BLaER1 treated with 17β-estradiol and CSF1 and Interleukin-3, amounts not matched to agents 10 nM and 100 nM (cell line): ENCODE measurements at regions not wholly inside any gene's neighbourhood (a gene's known extent, or its start where the extent isn't known, plus 50 kb on each side); places are given as distances from the start of the nearest gene placed in this dataset.

Experiments used
- H3K27ac ChIP-seq, 11 experiments: shearing (Covaris generic); formaldehyde crosslinking; 2 replicates each; pipeline ENCODE4 v1.8.1; 2022
- H3K27me3 ChIP-seq, 11 experiments: shearing (Covaris generic); formaldehyde crosslinking; 2 replicates each; pipeline ENCODE4 v1.8.1; 2022
- H3K36me3 ChIP-seq, 11 experiments: shearing (Covaris generic); formaldehyde crosslinking; 2 replicates each; pipeline ENCODE4 v1.8.1; 2022
- H3K4me1 ChIP-seq, 10 experiments: shearing (Covaris generic); formaldehyde crosslinking; 2 replicates each; pipeline ENCODE4 v1.8.1; 2022
- H3K4me2 ChIP-seq, 11 experiments: shearing (Covaris generic); formaldehyde crosslinking; 2 replicates each; pipeline ENCODE4 v1.8.1; 2022
- H3K4me3 ChIP-seq, 10 experiments: shearing (Covaris generic); formaldehyde crosslinking; 2 replicates each; pipeline ENCODE4 v1.8.1; 2022
- H3K9ac ChIP-seq, 11 experiments: shearing (Covaris generic); formaldehyde crosslinking; 2 replicates each; pipeline ENCODE4 v1.8.1; 2022
- H3K9me3 ChIP-seq, 11 experiments: shearing (Covaris generic); formaldehyde crosslinking; replicated peaks in 1 of 11; 2 replicates each; pipeline ENCODE4 v1.8.1; 2022
- H4K20me1 ChIP-seq, 11 experiments: shearing (Covaris generic); formaldehyde crosslinking; 2 replicates each; pipeline ENCODE4 v1.8.1; 2022
- Cebpa-rat ChIP-seq, 11 experiments: shearing (Covaris generic); IDR thresholded peaks; 2 replicates each; pipeline ENCODE4 v1.8.1; 2022

GRCh38 chr2:183349091-183349490 is 224.8 kb downstream of the NUP35 start:
- no peaks in the 10 kb centered on the region for H4K20me1 ChIP-seq
- H3K27ac ChIP-seq = no peak overlapping the region
- H3K4me2 ChIP-seq = no peak overlapping the region
- H3K4me3 ChIP-seq = no peak overlapping the region
- H3K27me3 ChIP-seq = no peaks in the 10 kb centered on the region
- no peaks in the 10 kb centered on the region for H3K36me3 ChIP-seq
- no peaks in the 10 kb centered on the region for H3K4me1 ChIP-seq
- H3K9me3 ChIP-seq = no peaks in the 10 kb centered on the region
- no peak overlapping the region for H3K9ac ChIP-seq
- no peak for TF ChIP-seq Cebpa-rat (IDR thresholded peaks at IDR 0.05)

- no peak overlapping the region for H3K4me3 ChIP-seq
- no peak for TF ChIP-seq Cebpa-rat (IDR thresholded peaks at IDR 0.05)
Observed at GRCh38 chr2:183359867-183360266, 235.6 kb downstream of the NUP35 start.

GRCh38 chr2:183371545-183371944 is 247.3 kb downstream of the NUP35 start:
- no peak for TF ChIP-seq Cebpa-rat (IDR thresholded peaks at IDR 0.05)

More at GRCh38 chr2:183359867-183360266, 235.6 kb downstream of the NUP35 start:
- no peaks in the 10 kb centered on the region for H3K27me3 ChIP-seq
- H3K4me1 ChIP-seq = no peaks in the 10 kb centered on the region
- no peaks in the 10 kb centered on the region for H4K20me1 ChIP-seq
- H3K36me3 ChIP-seq = no peaks in the 10 kb centered on the region
- H3K9ac ChIP-seq = no peak overlapping the region
- H3K27ac ChIP-seq = no peak overlapping the region
- H3K9me3 ChIP-seq = no peaks in the 10 kb centered on the region
- H3K4me2 ChIP-seq = no peak overlapping the region

GRCh38 chr2:183375821-183376220 is 251.6 kb downstream of the NUP35 start:
- no peak overlapping the region for H3K27ac ChIP-seq
- no peak overlapping the region for H3K4me3 ChIP-seq
- H4K20me1 ChIP-seq = no peaks in the 10 kb centered on the region
- TF ChIP-seq Cebpa-rat (IDR thresholded peaks at IDR 0.05) = no peak
- no peak overlapping the region for H3K9ac ChIP-seq
- H3K4me1 ChIP-seq = peaks cover 0 to 9% (median 0%) of the 10 kb centered on the region in 10 experiments; a peak in 6 of 20 replicates
- no peaks in the 10 kb centered on the region for H3K27me3 ChIP-seq
- H3K9me3 ChIP-seq = no peaks in the 10 kb centered on the region
- H3K4me2 ChIP-seq = no peak overlapping the region
- no peaks in the 10 kb centered on the region for H3K36me3 ChIP-seq

More at GRCh38 chr2:183371545-183371944, 247.3 kb downstream of the NUP35 start:
- Histone ChIP-seq H3K4me3 (no peak overlapping the region), H4K20me1 (no peaks in the 10 kb centered on the region), H3K27me3 (no peaks in the 10 kb centered on the region), H3K36me3 (no peaks in the 10 kb centered on the region), H3K27ac (no peak overlapping the region), H3K4me1 (peaks cover 0 to 10% (median 0%) of the 10 kb centered on the region in 10 experiments; a peak in 6 of 20 replicates), H3K9ac (no peak overlapping the region), H3K9me3 (0 out of 22 replicates have a peak, but pooled peaks cover 0 to 6% (median 0%) of the 10 kb centered on the region in 11 experiments), H3K4me2 (peak overlapping the region in 3 of 11 experiments; percentile 1 to 14 (median 6); a peak in 1 of 22 replicates)

GRCh38 chr2:183383854-183384253 is 259.6 kb downstream of the NUP35 start:
- Histone ChIP-seq H3K4me2 (no peak overlapping the region), H3K4me3 (no peak overlapping the region), H3K36me3 (no peaks in the 10 kb centered on the region), H3K27ac (no peak overlapping the region), H3K9ac (no peak overlapping the region), H3K4me1 (no peaks in the 10 kb centered on the region), H4K20me1 (no peaks in the 10 kb centered on the region), H3K27me3 (no peaks in the 10 kb centered on the region), H3K9me3 (peaks cover 12 to 23% (median 16%) of the 10 kb centered on the region in 11 experiments; a peak in 19 of 22 replicates)
- no peak for TF ChIP-seq Cebpa-rat (IDR thresholded peaks at IDR 0.05)

- peaks cover 13 to 36% (median 22%) of the 10 kb centered on the region in 11 experiments; a peak in 20 of 22 replicates for H3K9me3 ChIP-seq
- H3K36me3 ChIP-seq = no peaks in the 10 kb centered on the region
- H3K27me3 ChIP-seq = no peaks in the 10 kb centered on the region
- peaks cover 0 to 6% (median 0%) of the 10 kb centered on the region in 10 experiments; a peak in 1 of 20 replicates for H3K4me1 ChIP-seq
- H3K9ac ChIP-seq = no peak overlapping the region
- no peaks in the 10 kb centered on the region for H4K20me1 ChIP-seq
- H3K27ac ChIP-seq = no peak overlapping the region
- no peak overlapping the region for H3K4me2 ChIP-seq
- TF ChIP-seq Cebpa-rat (IDR thresholded peaks at IDR 0.05) = no peak
- no peak overlapping the region for H3K4me3 ChIP-seq
Observed at GRCh38 chr2:183389546-183390080, 265.4 kb downstream of the NUP35 start.

- no peaks in the 10 kb centered on the region for H3K36me3 ChIP-seq
- H3K4me2 ChIP-seq = no peak overlapping the region
- peaks cover 0 to 6% (median 0%) of the 10 kb centered on the region in 10 experiments; a peak in 1 of 20 replicates for H3K4me1 ChIP-seq
- H3K4me3 ChIP-seq = no peak overlapping the region
- H4K20me1 ChIP-seq = no peaks in the 10 kb centered on the region
- H3K27me3 ChIP-seq = no peaks in the 10 kb centered on the region
- H3K9me3 ChIP-seq = peaks cover 13 to 40% (median 24%) of the 10 kb centered on the region in 11 experiments; a peak in 21 of 22 replicates
- TF ChIP-seq Cebpa-rat (IDR thresholded peaks at IDR 0.05) = no peak
- no peak overlapping the region for H3K27ac ChIP-seq
- H3K9ac ChIP-seq = no peak overlapping the region
Observed at GRCh38 chr2:183390109-183390508, 265.9 kb downstream of the NUP35 start.

- TF ChIP-seq Cebpa-rat (IDR thresholded peaks at IDR 0.05) = no peak
- H3K4me3 ChIP-seq = no peak overlapping the region
- H3K4me1 ChIP-seq = no peaks in the 10 kb centered on the region
- no peaks in the 10 kb centered on the region for H3K36me3 ChIP-seq
- no peak overlapping the region for H3K27ac ChIP-seq
- no peak overlapping the region for H3K4me2 ChIP-seq
- peaks cover 0 to 6% (median 0%) of the 10 kb centered on the region in 11 experiments; a peak in 3 of 22 replicates for H3K9me3 ChIP-seq
- H3K9ac ChIP-seq = no peak overlapping the region
- H3K27me3 ChIP-seq = no peaks in the 10 kb centered on the region
- no peaks in the 10 kb centered on the region for H4K20me1 ChIP-seq
Observed at GRCh38 chr2:183404392-183404791, 280.1 kb downstream of the NUP35 start.

GRCh38 chr2:183408562-183408961 is 284.3 kb downstream of the NUP35 start:
- H4K20me1 ChIP-seq = no peaks in the 10 kb centered on the region
- no peaks in the 10 kb centered on the region for H3K4me1 ChIP-seq
- H3K27me3 ChIP-seq = no peaks in the 10 kb centered on the region
- TF ChIP-seq Cebpa-rat (IDR thresholded peaks at IDR 0.05) = no peak
- no peak overlapping the region for H3K4me2 ChIP-seq
- no peak overlapping the region for H3K27ac ChIP-seq
- peaks cover 0 to 6% (median 0%) of the 10 kb centered on the region in 11 experiments; a peak in 3 of 22 replicates for H3K9me3 ChIP-seq
- no peak overlapping the region for H3K4me3 ChIP-seq
- H3K9ac ChIP-seq = no peak overlapping the region
- H3K36me3 ChIP-seq = no peaks in the 10 kb centered on the region

- TF ChIP-seq Cebpa-rat (IDR thresholded peaks at IDR 0.05) = no peak
- H3K27ac ChIP-seq = no peak overlapping the region
Observed at GRCh38 chr2:183409662-183410061, 285.4 kb downstream of the NUP35 start.

More at GRCh38 chr2:183409662-183410061, 285.4 kb downstream of the NUP35 start:
- Histone ChIP-seq H3K27me3 (no peaks in the 10 kb centered on the region), H3K9ac (no peak overlapping the region), H3K9me3 (peaks cover 0 to under 1% (median 0%) of the 10 kb centered on the region in 11 experiments; a peak in 3 of 22 replicates), H3K4me2 (no peak overlapping the region), H3K4me1 (no peaks in the 10 kb centered on the region), H3K36me3 (no peaks in the 10 kb centered on the region), H4K20me1 (no peaks in the 10 kb centered on the region), H3K4me3 (no peak overlapping the region)
